NCI-H748 (cell line): ENCODE measurements at regions not wholly inside any gene's neighbourhood (a gene's known extent, or its start where the extent isn't known, plus 50 kb on each side); places are given as distances from the start of the nearest gene placed in this dataset.
"Not testable (repeated sequence)": the region's sequence is repeated elsewhere in the genome, so short reads cannot be mapped to it uniquely, and the experiment has no call there.

ENCODE experiments used
- DNase-seq: peaks from one replicate; lab custom pipeline; 2025; ENCODE audit not compliant: unreplicated experiment; lab: John Stamatoyannopoulos, UW

DNA sequence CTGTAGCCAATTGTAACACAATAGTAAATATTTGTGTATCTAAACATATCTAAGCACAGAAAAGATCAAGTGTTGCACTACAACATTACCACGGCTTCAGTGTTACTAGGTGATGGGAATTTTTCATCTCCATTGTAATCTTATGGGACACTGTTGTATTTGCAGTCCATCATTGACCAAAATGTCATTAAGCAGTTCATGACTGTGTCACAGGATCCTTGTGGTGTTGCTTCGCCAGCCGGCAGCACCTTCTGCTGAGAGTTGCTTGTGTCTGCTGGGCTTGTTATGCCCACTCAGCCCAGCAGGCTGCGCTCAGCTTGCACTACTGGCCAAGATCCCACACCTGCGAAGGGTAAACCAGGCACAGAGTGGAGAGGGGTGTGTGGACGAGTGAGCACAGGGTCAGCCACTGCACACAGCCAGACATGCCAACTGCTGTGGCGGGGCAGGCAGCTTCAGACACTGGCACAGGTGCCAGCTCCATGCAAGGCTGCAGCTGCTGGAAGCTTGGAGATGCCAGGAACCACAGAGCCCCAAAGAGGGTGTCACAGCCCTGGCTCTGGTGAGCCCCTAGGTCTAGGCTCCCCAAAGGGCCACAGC lies 273.7 kb downstream of the CETN3 start:
- DNase-seq: peak; percentile 76

DNA sequence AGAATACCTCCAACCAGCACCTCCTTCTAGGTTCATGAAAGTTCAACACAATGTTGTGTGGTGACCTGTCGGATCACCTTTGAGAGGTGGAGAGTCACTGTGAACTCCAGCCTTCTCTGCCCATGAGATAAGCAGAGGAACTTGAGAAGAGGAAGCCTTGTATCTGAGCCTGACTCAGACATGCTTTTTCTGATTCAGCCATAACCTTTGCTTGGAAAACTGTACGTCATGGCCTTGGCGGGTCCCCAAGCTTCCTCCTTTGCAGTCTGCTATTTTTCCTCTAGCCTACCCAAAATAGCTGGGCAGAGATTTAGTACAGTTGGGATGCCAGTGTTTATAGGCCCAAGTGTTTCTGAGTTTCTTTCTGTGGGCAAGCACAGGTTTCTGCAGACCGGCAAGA lies 274.7 kb downstream of the CETN3 start:
- DNase-seq: no peak

DNA sequence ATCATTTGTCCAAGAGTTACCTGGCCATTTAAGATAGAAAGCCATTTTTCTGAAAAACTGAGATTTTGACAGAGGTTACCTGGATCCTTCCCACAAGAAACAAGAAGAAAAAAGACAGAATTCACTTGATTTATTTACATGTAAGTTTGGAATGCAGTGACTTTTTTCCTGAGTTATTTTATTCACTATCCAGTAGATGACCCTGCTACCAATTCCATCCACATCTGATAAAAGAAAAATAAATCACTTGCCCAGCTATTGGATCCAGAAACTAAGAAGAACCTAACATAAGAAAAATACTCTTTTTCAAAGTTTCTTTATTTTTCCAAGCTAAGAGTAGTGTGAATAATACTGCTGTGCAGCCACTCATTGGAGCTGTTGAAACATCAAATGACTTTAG lies 275.2 kb downstream of the CETN3 start:
- DNase-seq: no peak

DNA sequence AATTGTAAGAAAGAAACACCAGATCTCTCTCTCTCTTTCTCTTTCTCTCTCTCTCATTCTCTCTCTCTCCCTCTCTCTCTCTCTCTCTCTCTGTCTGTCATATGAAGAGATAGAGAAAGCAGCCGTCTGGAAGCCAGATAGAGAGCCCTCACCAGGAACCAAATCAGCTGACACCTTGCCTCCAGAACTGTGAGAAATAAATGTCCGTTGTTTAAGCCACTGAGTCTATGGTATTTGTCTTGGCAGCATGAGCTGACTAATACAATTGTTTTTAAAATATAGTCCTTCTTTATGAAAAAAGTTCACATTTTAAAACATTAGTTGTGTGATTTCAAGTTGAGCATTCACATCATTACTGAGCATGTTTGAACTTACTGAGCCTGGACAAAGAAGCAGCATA lies 275.6 kb downstream of the CETN3 start:
- no peak for DNase-seq

DNA sequence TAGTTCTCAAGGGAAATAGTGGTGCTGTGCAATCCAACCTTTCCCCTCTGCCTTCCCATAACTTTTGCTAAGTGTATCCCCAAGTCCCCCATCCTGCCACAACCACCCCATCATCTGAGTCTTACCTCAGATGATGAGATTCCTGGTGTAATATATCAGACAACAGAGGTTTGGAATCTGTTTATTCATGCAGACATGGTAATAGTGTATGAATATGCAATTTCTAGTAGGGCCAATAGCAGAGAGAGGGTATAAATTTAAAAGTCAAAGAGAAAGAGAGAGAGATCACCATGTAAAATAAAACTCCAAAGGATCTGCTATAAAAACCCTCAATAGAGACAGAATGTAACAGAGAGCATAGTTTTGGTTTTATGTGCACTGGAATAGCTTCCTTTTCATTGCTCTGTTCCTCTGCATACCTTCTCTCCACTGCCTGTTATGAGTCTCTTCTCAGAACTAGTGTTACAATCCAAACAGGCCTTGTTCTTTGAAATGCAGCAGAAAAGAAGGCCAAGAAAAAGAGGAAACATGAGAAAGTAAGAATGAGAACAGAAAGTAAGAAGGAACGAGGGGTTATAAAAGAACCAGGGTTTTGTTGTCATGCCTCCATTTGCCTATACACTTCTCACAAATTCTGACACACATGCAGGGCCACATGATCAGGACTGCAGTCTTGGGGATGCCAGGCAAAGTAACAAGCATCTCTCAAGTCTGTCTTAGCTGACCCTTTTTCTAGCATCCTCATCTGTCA lies 278.0 kb downstream of the CETN3 start:
- DNase-seq: no peak

DNA sequence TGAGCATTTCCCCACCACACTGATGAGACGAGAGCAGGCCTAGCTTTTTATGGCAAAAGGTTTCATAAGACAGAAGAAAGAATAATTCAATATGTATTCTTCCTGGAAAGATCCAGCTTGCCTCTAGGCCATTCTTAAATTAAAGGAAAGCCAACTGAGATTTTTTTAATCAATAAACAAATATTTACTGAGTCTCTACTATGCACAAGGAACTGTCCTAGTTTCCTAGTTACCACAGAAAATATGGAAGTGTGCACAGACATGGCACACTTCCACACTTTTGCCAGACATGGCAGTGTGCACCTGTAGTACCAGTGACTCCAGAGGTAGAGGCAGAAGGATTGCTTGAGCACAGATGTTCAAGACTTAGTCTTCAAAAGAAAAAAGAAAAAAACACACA lies 281.0 kb downstream of the CETN3 start:
- no peak for DNase-seq

DNA sequence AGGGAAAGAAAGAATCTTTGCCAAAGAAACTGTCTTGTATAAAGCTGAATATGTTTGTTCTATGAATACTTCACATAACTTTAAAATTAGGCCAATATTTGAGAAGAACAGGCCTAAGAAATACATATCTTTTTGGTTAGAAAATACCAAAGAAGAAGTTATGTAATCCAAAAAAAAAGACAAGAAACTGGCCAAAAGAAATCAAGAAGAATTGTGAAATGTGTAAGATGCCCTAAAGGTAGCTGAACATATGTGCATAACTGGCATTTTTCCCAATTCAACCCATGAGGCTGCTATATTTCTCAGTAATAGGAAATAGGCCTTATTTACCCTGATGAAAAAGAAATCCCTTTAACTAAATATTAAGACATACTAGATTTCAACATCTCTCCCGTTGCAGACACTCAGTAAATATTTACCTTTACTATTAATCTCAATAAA lies 290.0 kb downstream of the CETN3 start:
- no peak for DNase-seq

DNA sequence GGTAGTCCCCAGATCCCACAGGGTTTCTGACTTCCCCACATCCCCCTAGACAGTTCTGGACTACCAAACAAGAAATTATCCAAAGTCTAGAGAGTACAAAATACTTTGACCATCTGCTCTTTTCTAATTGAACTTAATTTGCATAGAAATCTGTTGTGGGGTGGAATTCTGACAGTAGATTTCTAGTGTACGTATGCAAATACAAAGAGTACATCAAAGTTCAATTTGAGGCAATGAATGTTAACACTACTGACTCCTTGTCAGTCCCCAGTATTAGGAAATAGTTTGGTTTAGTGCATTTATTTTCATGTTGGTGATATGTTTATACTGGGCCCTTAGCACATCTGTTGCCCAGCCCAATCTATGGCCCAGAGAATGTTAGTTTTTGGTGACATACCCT lies 292.6 kb downstream of the CETN3 start:
- DNase-seq: no peak

DNA sequence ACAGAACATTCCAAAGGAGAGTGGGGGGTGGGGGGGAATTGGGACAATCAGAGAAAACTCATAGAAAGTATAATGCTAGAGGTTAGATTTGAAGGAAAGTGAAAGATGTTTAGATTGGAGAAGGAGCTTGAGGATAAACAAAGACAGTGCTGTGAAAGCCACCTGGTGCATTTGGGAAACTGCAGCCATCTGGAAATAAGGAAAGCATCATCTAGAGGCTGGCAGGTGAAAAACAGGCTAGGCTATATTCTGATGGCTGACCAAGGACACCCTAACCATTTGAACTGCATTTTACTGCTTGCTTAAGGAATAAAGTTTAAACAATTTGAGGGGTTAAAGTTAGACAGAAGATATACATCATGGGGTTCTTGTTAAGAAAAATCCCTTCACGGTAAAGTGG lies 296.4 kb downstream of the CETN3 start:
- DNase-seq: no peak

DNA sequence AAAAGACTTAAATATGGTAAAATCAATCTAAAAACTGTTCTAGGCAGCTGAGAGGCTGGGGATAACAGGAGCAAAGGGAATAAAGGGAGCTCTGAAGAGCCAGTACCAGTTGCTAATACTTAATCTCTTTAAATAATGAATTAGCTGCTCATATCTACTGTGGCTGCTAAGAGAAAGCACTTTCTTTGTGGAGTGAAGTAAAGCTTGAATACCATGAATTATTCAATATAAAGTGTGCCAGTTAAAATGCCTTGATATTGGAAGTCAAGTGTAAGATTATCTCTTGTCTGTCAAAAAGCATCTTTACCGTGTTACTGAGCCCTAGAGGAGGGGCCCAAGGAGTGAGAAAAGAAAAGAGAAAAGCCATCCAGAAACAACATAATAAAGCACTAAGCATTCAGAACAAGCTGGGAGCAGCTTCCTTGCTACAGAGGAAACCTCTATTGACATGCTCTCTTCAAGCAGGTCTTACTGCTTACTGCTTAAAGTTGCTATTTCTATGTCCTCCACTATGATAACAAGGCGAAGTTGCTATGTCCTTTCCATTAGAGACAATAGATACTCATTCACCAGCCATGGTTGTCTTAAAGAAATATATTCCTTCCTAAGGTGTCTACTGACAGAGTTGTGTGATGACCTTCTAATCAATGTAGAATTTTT lies 297.4 kb downstream of the CETN3 start:
- DNase-seq: no peak

DNA sequence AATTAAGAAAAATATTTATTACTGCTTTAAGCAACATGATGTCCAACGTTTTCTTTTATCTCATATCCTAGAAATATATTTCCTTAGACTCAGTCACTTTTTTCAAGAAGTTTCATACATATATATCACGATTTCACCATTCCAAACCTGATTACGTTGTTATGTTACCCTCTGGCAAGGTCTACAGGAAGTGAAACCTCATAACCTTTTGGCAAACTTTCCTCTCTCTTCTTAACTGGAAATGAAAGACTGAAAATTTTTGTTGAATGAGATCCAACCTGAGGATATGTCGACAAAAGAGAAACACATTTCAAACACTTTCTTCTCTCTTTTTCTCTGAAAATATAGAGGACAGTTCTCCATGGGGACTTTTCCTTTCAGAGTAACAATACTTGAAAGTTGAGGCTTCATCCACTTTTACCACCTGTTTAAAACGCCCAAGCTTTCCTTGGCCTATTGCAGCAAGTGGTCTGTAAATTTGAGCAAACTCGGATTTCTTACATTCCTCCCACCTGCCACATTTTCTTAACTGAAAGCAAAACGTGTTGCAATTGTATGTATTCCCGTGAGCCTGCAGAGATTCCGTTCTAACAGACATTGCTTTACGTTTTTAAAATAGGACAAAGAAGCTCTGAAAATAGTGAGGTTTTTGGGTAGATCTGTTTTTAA lies 298.1 kb downstream of the CETN3 start:
- no peak for DNase-seq

DNA sequence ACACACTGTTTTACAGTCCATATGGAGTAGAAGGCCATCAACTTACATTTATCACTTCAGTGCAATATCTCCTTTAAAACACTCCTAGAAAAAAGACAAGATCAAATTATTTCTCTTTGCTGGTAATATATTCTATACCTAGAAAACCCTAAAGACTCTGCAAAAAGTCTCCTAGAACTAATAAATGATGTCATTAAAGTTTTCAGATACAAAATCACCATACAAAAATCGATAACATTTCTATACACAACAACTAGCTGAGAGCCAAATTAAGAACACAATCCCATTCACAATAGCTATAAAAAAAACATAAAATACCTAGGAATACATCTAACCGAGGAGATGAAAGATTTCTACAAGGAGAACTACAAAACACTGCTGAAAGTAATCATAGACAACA lies 300.3 kb downstream of the CETN3 start:
- no peak for DNase-seq

DNA sequence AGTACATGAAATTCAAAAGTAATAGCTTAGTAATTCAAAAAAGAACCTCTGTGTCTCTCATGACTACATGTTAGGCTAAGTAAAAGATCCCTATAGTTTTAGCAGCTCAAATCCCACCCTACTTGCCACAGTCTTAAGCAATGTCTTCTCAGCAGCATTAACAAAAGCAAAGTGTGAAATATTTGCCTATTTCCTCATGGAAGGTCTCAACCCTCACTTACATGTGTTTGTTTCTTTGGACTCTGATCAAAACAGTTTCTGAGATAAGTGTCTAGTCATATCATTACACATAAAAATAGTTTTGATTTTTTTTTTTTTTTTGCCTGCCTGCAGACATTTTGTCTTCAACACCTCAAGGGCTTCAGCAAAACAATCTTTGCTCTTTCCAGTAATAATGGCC lies 310.5 kb downstream of the CETN3 start:
- no peak for DNase-seq

DNA sequence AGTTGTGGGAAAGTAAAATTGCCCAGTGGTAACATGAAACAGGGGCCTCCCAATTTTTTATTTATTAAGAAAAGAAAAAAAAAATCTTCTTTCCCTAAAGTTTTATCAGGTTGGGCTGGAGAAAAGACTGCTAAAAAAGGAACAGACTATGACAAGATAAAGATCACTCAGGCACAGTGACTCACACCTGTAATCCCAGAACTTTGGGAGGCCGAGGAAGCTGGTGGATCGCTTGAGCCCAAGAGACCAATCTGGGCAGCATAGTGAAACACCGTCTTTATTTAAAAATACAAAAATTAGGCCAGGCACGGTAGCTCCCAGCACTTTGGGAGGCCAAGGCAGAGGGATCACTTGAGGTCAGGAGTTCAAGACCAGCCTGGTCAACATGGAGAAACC lies 312.5 kb downstream of the CETN3 start:
- DNase-seq: no peak

DNA sequence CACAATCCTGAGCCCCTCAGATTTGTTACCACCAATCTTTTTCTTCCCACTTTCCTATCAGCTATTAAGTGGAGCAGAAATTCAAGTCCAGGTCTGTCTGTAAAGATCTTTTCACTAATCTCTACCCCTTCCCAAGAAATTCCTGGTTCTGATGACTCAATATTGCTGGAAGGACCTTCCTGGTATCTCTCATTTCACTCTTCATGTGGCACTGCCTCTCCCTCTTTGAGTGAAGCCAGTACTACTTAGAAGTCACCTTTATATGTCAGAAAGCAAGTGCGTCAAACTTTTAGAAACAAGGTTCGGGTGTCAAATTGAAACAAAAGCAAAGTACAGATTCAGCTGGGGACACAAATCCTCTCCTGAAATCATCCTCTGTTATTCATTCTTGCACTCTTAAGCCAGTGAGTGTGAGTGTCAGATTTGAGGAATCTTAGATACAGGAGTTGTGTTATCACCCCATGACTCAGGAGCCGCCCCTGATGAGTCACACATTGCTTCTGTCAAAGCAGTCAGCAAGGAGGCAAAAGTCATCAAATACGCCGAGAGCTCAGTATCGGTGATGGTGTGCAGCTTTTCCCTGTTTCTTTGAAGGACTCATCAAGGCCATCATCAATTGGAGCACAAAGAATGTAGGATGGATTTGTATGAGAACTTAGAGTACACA lies 313.0 kb downstream of the CETN3 start:
- no peak for DNase-seq

DNA sequence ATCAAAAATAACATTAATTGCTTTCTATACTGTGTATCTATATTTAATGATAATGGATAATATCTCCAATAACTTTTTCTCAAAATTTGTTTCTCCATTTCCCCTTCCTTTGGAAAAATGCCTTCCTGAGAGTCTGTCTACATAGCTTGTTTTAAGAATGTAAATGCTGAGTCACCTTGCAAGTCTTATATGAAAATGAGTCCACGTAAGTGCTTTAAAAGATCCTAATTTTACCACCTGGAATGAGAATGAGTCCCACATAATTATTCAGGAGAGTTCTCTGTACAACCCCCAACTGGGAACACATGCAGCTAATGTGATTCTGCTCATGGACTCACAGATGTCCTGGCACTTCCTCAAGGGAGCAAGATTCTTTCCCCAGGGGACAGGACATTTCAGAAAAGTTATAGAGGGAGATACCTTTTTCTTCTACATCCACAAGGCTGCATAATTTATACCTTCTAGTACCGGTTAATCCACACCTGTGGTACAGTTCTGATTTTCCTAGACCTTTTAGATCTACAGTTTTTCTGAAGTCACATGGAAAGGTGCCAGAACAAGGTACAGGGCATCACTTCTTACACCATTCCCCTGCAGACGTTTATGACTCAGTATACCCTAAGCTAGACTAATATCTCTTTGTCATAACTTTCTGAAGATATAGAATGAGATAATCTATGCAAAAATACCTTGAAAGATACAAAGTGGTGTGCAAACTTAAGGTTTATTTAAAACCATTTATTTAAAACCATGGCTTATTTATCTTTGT lies 314.1 kb downstream of the CETN3 start:
- DNase-seq: no peak

DNA sequence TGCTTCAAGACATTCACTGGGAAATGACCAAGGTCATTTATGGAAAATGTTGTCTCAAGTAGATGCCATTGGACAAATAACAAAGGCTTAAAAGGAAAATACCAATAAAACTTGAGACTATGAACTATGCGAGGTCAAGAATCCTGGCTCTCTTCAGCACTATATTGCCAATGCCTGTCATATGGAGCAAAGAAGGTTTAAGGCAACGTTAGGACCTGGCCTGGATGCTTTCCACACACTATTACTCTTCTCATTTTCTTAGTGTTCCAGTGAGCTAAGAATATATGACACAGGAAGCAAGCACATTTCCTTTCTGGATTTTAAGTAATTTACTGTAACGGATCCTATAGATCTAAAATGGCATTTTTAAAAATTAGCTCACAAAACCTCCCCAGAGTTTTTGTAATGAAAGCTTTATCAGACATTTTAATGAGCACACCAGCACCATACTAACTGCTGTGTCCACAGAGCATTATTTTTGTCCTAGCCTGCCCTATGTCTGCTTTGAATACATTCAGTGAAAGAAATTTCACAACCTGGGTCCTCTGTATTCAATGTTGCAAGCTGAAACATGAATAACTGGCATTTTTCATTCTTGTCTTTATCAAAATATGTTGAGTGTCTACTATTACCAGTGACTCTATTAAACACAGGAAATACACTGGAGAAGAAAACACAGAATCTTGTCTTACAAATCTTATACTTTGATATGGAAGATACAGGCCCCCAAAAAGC lies 315.6 kb downstream of the CETN3 start:
- no peak for DNase-seq

DNA sequence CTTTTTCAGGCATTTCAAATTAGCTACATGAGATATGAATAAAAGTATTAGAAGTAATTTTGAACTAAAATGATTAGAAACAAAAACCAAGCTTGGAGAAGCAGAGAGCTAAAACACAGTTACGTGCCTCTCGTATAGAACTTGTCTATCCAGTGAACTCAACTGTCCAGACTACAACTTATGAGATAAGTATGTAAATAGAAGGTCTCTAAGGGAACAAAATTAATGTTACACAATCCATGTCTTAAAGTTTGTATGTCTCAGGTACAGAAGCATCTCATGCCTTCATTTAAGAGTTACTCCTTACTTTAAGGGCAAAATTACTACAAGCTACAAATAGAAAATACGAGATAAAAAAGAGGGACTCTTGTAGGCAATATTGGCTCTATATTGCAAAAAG lies 316.8 kb downstream of the CETN3 start:
- no peak for DNase-seq

DNA sequence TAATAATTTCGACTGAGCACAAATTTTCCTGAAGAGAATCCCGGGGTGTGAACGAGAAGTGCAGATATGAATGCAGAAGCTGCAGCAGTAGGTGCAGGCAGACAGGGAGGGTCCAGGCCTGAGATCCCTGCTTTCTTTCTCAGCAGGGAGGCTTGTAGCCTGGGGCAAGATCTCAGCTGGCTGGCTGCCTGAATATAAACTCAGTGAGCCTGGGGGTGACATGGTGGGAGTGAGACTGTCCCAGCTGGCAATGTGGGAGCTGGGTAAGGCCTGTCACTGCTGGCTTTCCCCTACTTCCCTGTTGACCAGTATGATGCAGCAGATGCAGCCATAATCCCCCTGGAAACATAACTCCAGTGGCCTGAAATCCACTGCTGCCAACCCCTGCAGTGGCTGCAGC lies 325.2 kb downstream of the CETN3 start:
- no peak for DNase-seq

DNA sequence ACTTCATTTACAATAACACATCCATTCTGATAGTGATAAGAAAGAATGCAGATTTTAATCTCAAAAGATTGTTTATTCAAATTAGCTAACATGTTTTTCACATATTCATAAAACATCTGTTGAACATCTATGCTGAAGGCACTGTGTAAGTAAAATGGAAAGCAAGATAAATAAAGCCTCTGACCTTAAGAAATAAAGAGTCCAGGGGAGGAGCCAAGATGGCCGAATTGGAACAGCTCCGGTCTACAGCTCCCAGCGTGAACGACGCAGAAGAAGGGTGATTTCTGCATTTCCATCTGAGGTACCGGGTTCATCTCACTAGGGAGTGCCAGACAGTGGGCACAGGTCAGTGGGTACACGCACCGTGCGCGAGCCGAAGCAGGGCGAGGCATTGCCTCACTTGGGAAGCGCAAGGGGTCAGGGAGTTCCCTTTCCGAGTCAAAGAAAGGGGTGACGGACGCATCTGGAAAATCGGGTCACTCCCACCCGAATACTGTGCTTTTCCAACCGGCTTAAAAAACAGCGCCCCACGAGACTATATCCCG lies 336.5 kb downstream of the CETN3 start:
- not testable (repeated sequence) for DNase-seq
